ENCODE measurements at regions not wholly inside any gene's neighbourhood (a gene's known extent, or its start where the extent isn't known, plus 50 kb on each side); places are given as distances from the start of the nearest gene placed in this dataset.
A peak's percentile ranks its signal among the peaks of the same experiment; 100 is the strongest.

- H3K4me3 ChIP-seq (ENCODE audit: severe bottlenecking): no peak overlapping the region
Measured at GRCh38 chr3:816605-817004, 276.2 kb upstream of the CNTN6 start.

GRCh38 chr3:834679-835078, 258.1 kb upstream of the CNTN6 start:
- Histone ChIP-seq H3K9me3 (ENCODE audit: severe bottlenecking) (no peaks in the 10 kb centered on the region), H3K27me3 (ENCODE audit: insufficient read depth, poor library complexity, severe bottlenecking) (no peaks in the 10 kb centered on the region), H3K27ac (ENCODE audit: poor library complexity, severe bottlenecking) (no peak overlapping the region), H3K36me3 (ENCODE audit: low read depth) (no peaks in the 10 kb centered on the region), H3K4me1 (ENCODE audit: insufficient read depth, poor library complexity, severe bottlenecking) (no peaks in the 10 kb centered on the region), H3K4me3 (ENCODE audit: severe bottlenecking) (no peak overlapping the region)
- ATAC-seq (ENCODE audit: low read depth) (no peak), DNase-seq (ENCODE audit: low spot score) (no peak)
- no peak for TF ChIP-seq CTCF (IDR thresholded peaks at IDR 0.05; ENCODE audit: poor library complexity, severe bottlenecking)

More at GRCh38 chr3:816605-817004, 276.2 kb upstream of the CNTN6 start:
- H3K27me3 ChIP-seq (ENCODE audit: insufficient read depth, poor library complexity, severe bottlenecking): no peaks in the 10 kb centered on the region
- TF ChIP-seq CTCF (IDR thresholded peaks at IDR 0.05; ENCODE audit: poor library complexity, severe bottlenecking): no peak
- H3K9me3 ChIP-seq (ENCODE audit: severe bottlenecking): no peaks in the 10 kb centered on the region
- H3K27ac ChIP-seq (ENCODE audit: poor library complexity, severe bottlenecking): no peak overlapping the region
- no peaks in the 10 kb centered on the region for H3K4me1 ChIP-seq (ENCODE audit: insufficient read depth, poor library complexity, severe bottlenecking)
- no peaks in the 10 kb centered on the region for H3K36me3 ChIP-seq (ENCODE audit: low read depth)
- ATAC-seq (ENCODE audit: low read depth): no peak
- DNase-seq (ENCODE audit: low spot score): no peak

GRCh38 chr3:835096-835495, 257.7 kb upstream of the CNTN6 start:
- Histone ChIP-seq H3K36me3 (ENCODE audit: low read depth) (no peaks in the 10 kb centered on the region), H3K9me3 (ENCODE audit: severe bottlenecking) (no peaks in the 10 kb centered on the region), H3K4me3 (ENCODE audit: severe bottlenecking) (no peak overlapping the region), H3K4me1 (ENCODE audit: insufficient read depth, poor library complexity, severe bottlenecking) (no peaks in the 10 kb centered on the region), H3K27me3 (ENCODE audit: insufficient read depth, poor library complexity, severe bottlenecking) (no peaks in the 10 kb centered on the region), H3K27ac (ENCODE audit: poor library complexity, severe bottlenecking) (no peak overlapping the region)
- no peak for ATAC-seq (ENCODE audit: low read depth)
- DNase-seq (ENCODE audit: low spot score): no peak
- TF ChIP-seq CTCF (IDR thresholded peaks at IDR 0.05; ENCODE audit: poor library complexity, severe bottlenecking): no peak

- DNase-seq (ENCODE audit: low spot score) (no peak), ATAC-seq (ENCODE audit: low read depth) (no peak)
- H3K27me3 ChIP-seq (ENCODE audit: insufficient read depth, poor library complexity, severe bottlenecking): no peaks in the 10 kb centered on the region
- H3K4me3 ChIP-seq (ENCODE audit: severe bottlenecking): no peak overlapping the region
- H3K4me1 ChIP-seq (ENCODE audit: insufficient read depth, poor library complexity, severe bottlenecking): no peaks in the 10 kb centered on the region
- H3K9me3 ChIP-seq (ENCODE audit: severe bottlenecking): no peaks in the 10 kb centered on the region
- TF ChIP-seq CTCF (IDR thresholded peaks at IDR 0.05; ENCODE audit: poor library complexity, severe bottlenecking): no peak
- H3K36me3 ChIP-seq (ENCODE audit: low read depth): no peaks in the 10 kb centered on the region
- no peak overlapping the region for H3K27ac ChIP-seq (ENCODE audit: poor library complexity, severe bottlenecking)
Measured at GRCh38 chr3:839981-840380, 252.8 kb upstream of the CNTN6 start.

- no peaks in the 10 kb centered on the region for H3K36me3 ChIP-seq (ENCODE audit: low read depth)
- no peak for DNase-seq (ENCODE audit: low spot score)
- no peak overlapping the region for H3K4me3 ChIP-seq (ENCODE audit: severe bottlenecking)
- no peak overlapping the region for H3K27ac ChIP-seq (ENCODE audit: poor library complexity, severe bottlenecking)
- no peaks in the 10 kb centered on the region for H3K4me1 ChIP-seq (ENCODE audit: insufficient read depth, poor library complexity, severe bottlenecking)
- no peaks in the 10 kb centered on the region for H3K27me3 ChIP-seq (ENCODE audit: insufficient read depth, poor library complexity, severe bottlenecking)
- no peaks in the 10 kb centered on the region for H3K9me3 ChIP-seq (ENCODE audit: severe bottlenecking)
- no peak for TF ChIP-seq CTCF (IDR thresholded peaks at IDR 0.05; ENCODE audit: poor library complexity, severe bottlenecking)
- peak; percentile 31; the same call in 1 of the 3 replicates for ATAC-seq (ENCODE audit: low read depth)
Measured at GRCh38 chr3:851098-851790, 241.6 kb upstream of the CNTN6 start.

All from RWPE2 (cell line).